ENCODE measurements at regions not wholly inside any gene's neighbourhood (a gene's known extent, or its start where the extent isn't known, plus 50 kb on each side); places are given as distances from the start of the nearest gene placed in this dataset.

DNA sequence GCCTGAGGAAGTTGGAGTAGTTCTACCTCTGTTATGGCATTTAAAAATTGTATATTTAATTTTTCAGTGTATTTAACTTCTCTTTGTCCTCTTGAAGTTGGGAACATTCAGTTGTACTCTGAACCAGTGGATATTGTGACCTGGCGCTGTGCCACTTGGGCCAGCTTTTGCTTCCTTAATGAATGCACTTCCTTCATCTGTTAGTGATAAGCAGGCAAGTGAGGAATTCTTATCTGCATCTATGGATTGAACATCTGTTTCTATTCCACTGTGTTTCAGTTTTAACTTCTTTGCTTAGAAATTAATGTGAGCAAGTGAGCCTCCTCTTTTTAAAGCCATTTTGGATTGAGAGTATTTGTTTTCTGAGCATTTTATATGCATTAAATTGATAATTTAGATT lies 128.3 kb downstream of the UCHL1 start (continued):
- TF ChIP-seq, protein P1, sequence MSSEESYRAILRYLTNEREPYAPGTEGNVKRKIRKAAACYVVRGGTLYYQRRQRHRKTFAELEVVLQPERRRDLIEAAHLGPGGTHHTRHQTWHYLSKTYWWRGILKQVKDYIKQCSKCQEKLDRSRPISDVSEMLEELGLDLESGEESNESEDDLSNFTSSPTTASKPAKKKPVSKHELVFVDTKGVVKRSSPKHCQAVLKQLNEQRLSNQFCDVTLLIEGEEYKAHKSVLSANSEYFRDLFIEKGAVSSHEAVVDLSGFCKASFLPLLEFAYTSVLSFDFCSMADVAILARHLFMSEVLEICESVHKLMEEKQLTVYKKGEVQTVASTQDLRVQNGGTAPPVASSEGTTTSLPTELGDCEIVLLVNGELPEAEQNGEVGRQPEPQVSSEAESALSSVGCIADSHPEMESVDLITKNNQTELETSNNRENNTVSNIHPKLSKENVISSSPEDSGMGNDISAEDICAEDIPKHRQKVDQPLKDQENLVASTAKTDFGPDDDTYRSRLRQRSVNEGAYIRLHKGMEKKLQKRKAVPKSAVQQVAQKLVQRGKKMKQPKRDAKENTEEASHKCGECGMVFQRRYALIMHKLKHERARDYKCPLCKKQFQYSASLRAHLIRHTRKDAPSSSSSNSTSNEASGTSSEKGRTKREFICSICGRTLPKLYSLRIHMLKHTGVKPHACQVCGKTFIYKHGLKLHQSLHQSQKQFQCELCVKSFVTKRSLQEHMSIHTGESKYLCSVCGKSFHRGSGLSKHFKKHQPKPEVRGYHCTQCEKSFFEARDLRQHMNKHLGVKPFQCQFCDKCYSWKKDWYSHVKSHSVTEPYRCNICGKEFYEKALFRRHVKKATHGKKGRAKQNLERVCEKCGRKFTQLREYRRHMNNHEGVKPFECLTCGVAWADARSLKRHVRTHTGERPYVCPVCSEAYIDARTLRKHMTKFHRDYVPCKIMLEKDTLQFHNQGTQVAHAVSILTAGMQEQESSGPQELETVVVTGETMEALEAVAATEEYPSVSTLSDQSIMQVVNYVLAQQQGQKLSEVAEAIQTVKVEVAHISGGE (CRISPR knock-in tag; IDR thresholded peaks at IDR 0.05) = no peak

DNA sequence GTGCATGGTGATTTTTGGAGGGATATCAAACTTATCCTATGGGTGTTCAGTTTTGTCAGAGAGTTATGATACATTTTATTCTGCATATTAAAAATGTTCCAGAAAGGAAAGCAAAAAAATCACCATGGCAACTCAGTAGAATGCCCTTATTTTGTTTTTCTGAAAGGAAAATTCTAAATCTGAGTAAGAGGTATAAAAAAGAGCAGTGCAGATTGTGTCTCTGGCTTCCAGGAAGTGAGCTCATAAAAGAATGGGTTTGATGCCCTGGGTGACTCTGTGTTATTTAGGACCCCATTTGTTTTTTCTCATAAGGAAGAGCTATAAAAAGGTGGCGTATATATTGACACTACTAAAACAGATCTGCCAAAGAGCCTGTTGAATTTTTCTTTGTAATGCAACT lies 128.8 kb downstream of the UCHL1 start:
- Histone ChIP-seq H3K27me3 (replicated peaks in 1 of 2; ENCODE audit: control insufficient read depth in 2 of 2, insufficient read depth in 2 of 2, low read length in 1 of 2) (no peaks in the 10 kb centered on the region), H3K27ac (ENCODE audit: control insufficient read depth, insufficient read depth) (no peak overlapping the region), H3K4me2 (ENCODE audit: control insufficient read depth, insufficient read depth) (no peak overlapping the region), H2AFZ (ENCODE audit: control insufficient read depth, low read depth, low read length) (no peak overlapping the region), H3K79me2 (ENCODE audit: control insufficient read depth, insufficient read depth, low read length) (no peaks in the 10 kb centered on the region), H3K36me3 (ENCODE audit: control insufficient read depth in 2 of 2, insufficient read depth in 2 of 2, low read length in 1 of 2) (no peaks in the 10 kb centered on the region), H3K4me3 (no peak overlapping the region), H3K9ac (ENCODE audit: control insufficient read depth, insufficient read depth, low read length) (no peak overlapping the region), H4K20me1 (ENCODE audit: control insufficient read depth, insufficient read depth) (no peaks in the 10 kb centered on the region), H3K9me3 (replicated peaks; ENCODE audit: control insufficient read depth, insufficient read depth, low read length) (no peaks in the 10 kb centered on the region), H3K4me1 (ENCODE audit: control insufficient read depth, insufficient read depth, low read length) (no peaks in the 10 kb centered on the region)
- WGBS (ENCODE audit: insufficient coverage, insufficient replicate concordance, low lambda C conversion rate, missing lambda C conversion rate) = 0% methylated on average over 1 of the region's 1 CpG
- no peak for FAIRE-seq
- ATAC-seq = no peak
- SMC1A ChIA-PET (ENCODE audit: uncharacterized antibody, unreplicated experiment) = interaction anchor here (0.6 kb wide), 1 partner anchor 222 kb away, joined by 3 read pairs; no protein-coding TSS in a partner anchor
- no peak for DNase-seq (ENCODE audit: low read depth, low spot score)
- CTCF ChIA-PET = no interaction called here
- in situ Hi-C loops (cut with MboI) = no loop called here
- no TSS peak for BruUV-seq (replicated peaks)
- POLR2A ChIA-PET = interaction anchor here (0.6 kb wide), 1 partner anchor 17 kb away, joined by 3 read pairs; no protein-coding TSS in a partner anchor
- RAD21 ChIA-PET (ENCODE audit: unreplicated experiment) = no interaction called here
- intact Hi-C loops (cut with micrococcal nuclease; ENCODE audit: unreplicated experiment) = no loop called here
- TF ChIP-seq POU2F2 (IDR thresholded peaks at IDR 0.05; ENCODE audit: borderline replicate concordance, low read depth, low read length) = no peak
- TF ChIP-seq HCFC1 (IDR thresholded peaks at IDR 0.05; ENCODE audit: low read length) = no peak
- TF ChIP-seq, protein P2, sequence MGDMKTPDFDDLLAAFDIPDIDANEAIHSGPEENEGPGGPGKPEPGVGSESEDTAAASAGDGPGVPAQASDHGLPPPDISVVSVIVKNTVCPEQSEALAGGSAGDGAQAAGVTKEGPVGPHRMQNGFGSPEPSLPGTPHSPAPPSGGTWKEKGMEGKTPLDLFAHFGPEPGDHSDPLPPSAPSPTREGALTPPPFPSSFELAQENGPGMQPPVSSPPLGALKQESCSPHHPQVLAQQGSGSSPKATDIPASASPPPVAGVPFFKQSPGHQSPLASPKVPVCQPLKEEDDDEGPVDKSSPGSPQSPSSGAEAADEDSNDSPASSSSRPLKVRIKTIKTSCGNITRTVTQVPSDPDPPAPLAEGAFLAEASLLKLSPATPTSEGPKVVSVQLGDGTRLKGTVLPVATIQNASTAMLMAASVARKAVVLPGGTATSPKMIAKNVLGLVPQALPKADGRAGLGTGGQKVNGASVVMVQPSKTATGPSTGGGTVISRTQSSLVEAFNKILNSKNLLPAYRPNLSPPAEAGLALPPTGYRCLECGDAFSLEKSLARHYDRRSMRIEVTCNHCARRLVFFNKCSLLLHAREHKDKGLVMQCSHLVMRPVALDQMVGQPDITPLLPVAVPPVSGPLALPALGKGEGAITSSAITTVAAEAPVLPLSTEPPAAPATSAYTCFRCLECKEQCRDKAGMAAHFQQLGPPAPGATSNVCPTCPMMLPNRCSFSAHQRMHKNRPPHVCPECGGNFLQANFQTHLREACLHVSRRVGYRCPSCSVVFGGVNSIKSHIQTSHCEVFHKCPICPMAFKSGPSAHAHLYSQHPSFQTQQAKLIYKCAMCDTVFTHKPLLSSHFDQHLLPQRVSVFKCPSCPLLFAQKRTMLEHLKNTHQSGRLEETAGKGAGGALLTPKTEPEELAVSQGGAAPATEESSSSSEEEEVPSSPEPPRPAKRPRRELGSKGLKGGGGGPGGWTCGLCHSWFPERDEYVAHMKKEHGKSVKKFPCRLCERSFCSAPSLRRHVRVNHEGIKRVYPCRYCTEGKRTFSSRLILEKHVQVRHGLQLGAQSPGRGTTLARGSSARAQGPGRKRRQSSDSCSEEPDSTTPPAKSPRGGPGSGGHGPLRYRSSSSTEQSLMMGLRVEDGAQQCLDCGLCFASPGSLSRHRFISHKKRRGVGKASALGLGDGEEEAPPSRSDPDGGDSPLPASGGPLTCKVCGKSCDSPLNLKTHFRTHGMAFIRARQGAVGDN (IDR thresholded peaks at IDR 0.05) = no peak
- TF ChIP-seq MEF2A (IDR thresholded peaks at IDR 0.05; ENCODE audit: insufficient read depth, low read depth, low read length) = no peak
- TF ChIP-seq MXI1 (IDR thresholded peaks at IDR 0.05; ENCODE audit: low read depth, low read length) = no peak
- TF ChIP-seq GATAD2B (conservative IDR thresholded peaks at IDR 0.05; ENCODE audit: low read depth) = no peak
- TF ChIP-seq, protein P3, sequence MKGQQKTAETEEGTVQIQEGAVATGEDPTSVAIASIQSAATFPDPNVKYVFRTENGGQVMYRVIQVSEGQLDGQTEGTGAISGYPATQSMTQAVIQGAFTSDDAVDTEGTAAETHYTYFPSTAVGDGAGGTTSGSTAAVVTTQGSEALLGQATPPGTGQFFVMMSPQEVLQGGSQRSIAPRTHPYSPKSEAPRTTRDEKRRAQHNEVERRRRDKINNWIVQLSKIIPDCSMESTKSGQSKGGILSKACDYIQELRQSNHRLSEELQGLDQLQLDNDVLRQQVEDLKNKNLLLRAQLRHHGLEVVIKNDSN (IDR thresholded peaks at IDR 0.05; ENCODE audit: borderline replicate concordance, extremely low read length, insufficient read depth, low read depth, low read length) = no peak
- TF ChIP-seq IKZF1 (conservative IDR thresholded peaks at IDR 0.05) = no peak
- TF ChIP-seq RUNX3 (IDR thresholded peaks at IDR 0.05; ENCODE audit: low read length) = no peak
- TF ChIP-seq SMAD1 (IDR thresholded peaks at IDR 0.05; ENCODE audit: low read depth, partially characterized antibody) = no peak
- TF ChIP-seq ZNF207 (IDR thresholded peaks at IDR 0.05; ENCODE audit: borderline replicate concordance) = no peak
- no peak for TF ChIP-seq BMI1 (IDR thresholded peaks at IDR 0.05; ENCODE audit: borderline replicate concordance)
- TF ChIP-seq, protein P4, sequence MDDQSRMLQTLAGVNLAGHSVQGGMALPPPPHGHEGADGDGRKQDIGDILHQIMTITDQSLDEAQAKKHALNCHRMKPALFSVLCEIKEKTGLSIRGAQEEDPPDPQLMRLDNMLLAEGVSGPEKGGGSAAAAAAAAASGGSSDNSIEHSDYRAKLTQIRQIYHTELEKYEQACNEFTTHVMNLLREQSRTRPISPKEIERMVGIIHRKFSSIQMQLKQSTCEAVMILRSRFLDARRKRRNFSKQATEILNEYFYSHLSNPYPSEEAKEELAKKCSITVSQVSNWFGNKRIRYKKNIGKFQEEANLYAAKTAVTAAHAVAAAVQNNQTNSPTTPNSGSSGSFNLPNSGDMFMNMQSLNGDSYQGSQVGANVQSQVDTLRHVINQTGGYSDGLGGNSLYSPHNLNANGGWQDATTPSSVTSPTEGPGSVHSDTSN (IDR thresholded peaks at IDR 0.05; ENCODE audit: insufficient replicate concordance, low read depth, low read length) = no peak
